ENCODE measurements at regions not wholly inside any gene's neighbourhood (a gene's known extent, or its start where the extent isn't known, plus 50 kb on each side); places are given as distances from the start of the nearest gene placed in this dataset.

GRCh38 chr4:66186095-66186494, 515.8 kb upstream of the EPHA5 start:
- no peaks in the 10 kb centered on the region for H3K27me3 ChIP-seq (ENCODE audit: control insufficient read depth in 2 of 2, insufficient read depth in 2 of 2, low read length in 2 of 2)
- dilution Hi-C loops (cut with MboI; ENCODE audit: extremely low pct_ligation_motif_present, low sequenced_read_pairs) (no loop called here), intact Hi-C loops (cut with micrococcal nuclease) (no loop called here)
- H4K20me1 ChIP-seq (replicated peaks; ENCODE audit: control insufficient read depth, extremely low read depth, insufficient read depth, low read length) = no peaks in the 10 kb centered on the region
- H3K27ac ChIP-seq (ENCODE audit: insufficient read depth, low read depth, low read length) = no peak overlapping the region
- ChIA-PET CTCF (no interaction called here), POLR2A (no interaction called here)
- H3K9ac ChIP-seq (replicated peaks; ENCODE audit: extremely low read depth, insufficient read depth, low read length) = no peak overlapping the region
- H3K36me3 ChIP-seq (ENCODE audit: control insufficient read depth in 2 of 2, extremely low read depth in 1 of 2, insufficient read depth in 2 of 2, low read length in 2 of 2) = no peaks in the 10 kb centered on the region
- no peak overlapping the region for H2AFZ ChIP-seq (ENCODE audit: low read depth, low read length)
- no peak for DNase-seq (ENCODE audit: low read depth, low spot score)
- BruUV-seq (replicated peaks) = no TSS peak
- H3K9me3 ChIP-seq (replicated peaks; ENCODE audit: control insufficient read depth, insufficient read depth, low read length) = no peaks in the 10 kb centered on the region
- H3K79me2 ChIP-seq (ENCODE audit: control insufficient read depth, insufficient read depth, low read length) = no peaks in the 10 kb centered on the region
- H3K4me2 ChIP-seq (ENCODE audit: insufficient read depth, low read length) = no peak overlapping the region
- no peaks in the 10 kb centered on the region for H3K4me1 ChIP-seq (ENCODE audit: control insufficient read depth, extremely low read depth, insufficient read depth, low read length)
- no peak for FAIRE-seq
- H3K4me3 ChIP-seq (replicated peaks in 1 of 3; ENCODE audit: insufficient read depth in 1 of 3, low read depth in 1 of 3, low read length in 3 of 3) = no peak overlapping the region
- no peaks in the 10 kb centered on the region for H3K9me1 ChIP-seq (replicated peaks; ENCODE audit: control insufficient read depth, extremely low read depth, insufficient read depth, low read length)
- TF ChIP-seq EZH2 (IDR thresholded peaks at IDR 0.05; ENCODE audit: borderline replicate concordance, low read depth, low read length, severe bottlenecking) (no peak), JUN (IDR thresholded peaks at IDR 0.05; ENCODE audit: borderline replicate concordance, insufficient read depth, insufficient read length, low read depth) (no peak), CTCF (IDR thresholded peaks at IDR 0.05; ENCODE audit: extremely low read depth in 1 of 2, insufficient read depth in 1 of 2, low read depth in 1 of 2, low read length in 2 of 2) (no peak), MYC (IDR thresholded peaks at IDR 0.05; ENCODE audit: low read depth, low read length) (no peak), FOS (IDR thresholded peaks at IDR 0.05; ENCODE audit: borderline replicate concordance, insufficient read depth, low read length) (no peak), MAX (IDR thresholded peaks at IDR 0.05; ENCODE audit: insufficient read depth, insufficient read length) (no peak), POLR2AphosphoS5 (IDR thresholded peaks at IDR 0.05; ENCODE audit: insufficient read depth, low read depth, low read length) (no peak), GATA2 (IDR thresholded peaks at IDR 0.05; ENCODE audit: insufficient read depth, insufficient read length, low read depth, low read length) (no peak), POLR2A (IDR thresholded peaks at IDR 0.05; ENCODE audit: low read depth, low read length) (no peak)

Data from endothelial cell of umbilical vein (primary cell).